ENCODE measurements at regions not wholly inside any gene's neighbourhood (a gene's known extent, or its start where the extent isn't known, plus 50 kb on each side); places are given as distances from the start of the nearest gene placed in this dataset.

GRCh38 chrX:139063364-139063763, 351.8 kb upstream of the FGF13 start:
- H3K4me1 ChIP-seq: no peaks in the 10 kb centered on the region
- H3K36me3 ChIP-seq: no peaks in the 10 kb centered on the region
- no peaks in the 10 kb centered on the region for H3K27me3 ChIP-seq
- TF ChIP-seq CTCF (IDR thresholded peaks at IDR 0.05; ENCODE audit: low read depth, low read length): no peak
- H3K4me3 ChIP-seq (ENCODE audit: low read depth, low read length): no peak overlapping the region
- no peaks in the 10 kb centered on the region for H3K9me3 ChIP-seq
- DNase-seq: no peak

- DNase-seq: no peak
- no peak for TF ChIP-seq CTCF (IDR thresholded peaks at IDR 0.05; ENCODE audit: low read depth, low read length)
- H3K9me3 ChIP-seq: no peaks in the 10 kb centered on the region
- H3K27me3 ChIP-seq: no peaks in the 10 kb centered on the region
- H3K4me1 ChIP-seq: no peaks in the 10 kb centered on the region
- H3K36me3 ChIP-seq: no peaks in the 10 kb centered on the region
- no peak overlapping the region for H3K4me3 ChIP-seq (ENCODE audit: low read depth, low read length)
Measured at GRCh38 chrX:139058831-139059495, 347.4 kb upstream of the FGF13 start.

GRCh38 chrX:139052461-139052860, 340.9 kb upstream of the FGF13 start:
- no peaks in the 10 kb centered on the region for H3K4me1 ChIP-seq
- no peak for DNase-seq
- no peaks in the 10 kb centered on the region for H3K27me3 ChIP-seq
- H3K36me3 ChIP-seq: no peaks in the 10 kb centered on the region
- H3K4me3 ChIP-seq (ENCODE audit: low read depth, low read length): no peak overlapping the region
- no peaks in the 10 kb centered on the region for H3K9me3 ChIP-seq
- no peak for TF ChIP-seq CTCF (IDR thresholded peaks at IDR 0.05; ENCODE audit: low read depth, low read length)

- no peak for TF ChIP-seq CTCF (IDR thresholded peaks at IDR 0.05; ENCODE audit: low read depth, low read length)
- Histone ChIP-seq H3K9me3 (no peaks in the 10 kb centered on the region), H3K4me1 (no peaks in the 10 kb centered on the region), H3K36me3 (no peaks in the 10 kb centered on the region), H3K27me3 (no peaks in the 10 kb centered on the region), H3K4me3 (ENCODE audit: low read depth, low read length) (no peak overlapping the region)
- no peak for DNase-seq
Measured at GRCh38 chrX:139049465-139049864, 337.9 kb upstream of the FGF13 start.

- no peak overlapping the region for H3K4me3 ChIP-seq (ENCODE audit: low read depth, low read length)
- TF ChIP-seq CTCF (IDR thresholded peaks at IDR 0.05; ENCODE audit: low read depth, low read length): no peak
- H3K9me3 ChIP-seq: no peaks in the 10 kb centered on the region
- no peaks in the 10 kb centered on the region for H3K36me3 ChIP-seq
- no peaks in the 10 kb centered on the region for H3K27me3 ChIP-seq
- DNase-seq: no peak
- no peaks in the 10 kb centered on the region for H3K4me1 ChIP-seq
Measured at GRCh38 chrX:139044680-139045079, 333.2 kb upstream of the FGF13 start.

- H3K9me3 ChIP-seq: no peaks in the 10 kb centered on the region
- no peak overlapping the region for H3K4me3 ChIP-seq (ENCODE audit: low read depth, low read length)
- H3K4me1 ChIP-seq: no peaks in the 10 kb centered on the region
- no peak for DNase-seq
- no peaks in the 10 kb centered on the region for H3K27me3 ChIP-seq
- no peak for TF ChIP-seq CTCF (IDR thresholded peaks at IDR 0.05; ENCODE audit: low read depth, low read length)
- H3K36me3 ChIP-seq: no peaks in the 10 kb centered on the region
Measured at GRCh38 chrX:139039041-139039440, 327.5 kb upstream of the FGF13 start.

Measured in BE2C (cell line).